ENCODE measurements at regions not wholly inside any gene's neighbourhood (a gene's known extent, or its start where the extent isn't known, plus 50 kb on each side); places are given as distances from the start of the nearest gene placed in this dataset.

DNA sequence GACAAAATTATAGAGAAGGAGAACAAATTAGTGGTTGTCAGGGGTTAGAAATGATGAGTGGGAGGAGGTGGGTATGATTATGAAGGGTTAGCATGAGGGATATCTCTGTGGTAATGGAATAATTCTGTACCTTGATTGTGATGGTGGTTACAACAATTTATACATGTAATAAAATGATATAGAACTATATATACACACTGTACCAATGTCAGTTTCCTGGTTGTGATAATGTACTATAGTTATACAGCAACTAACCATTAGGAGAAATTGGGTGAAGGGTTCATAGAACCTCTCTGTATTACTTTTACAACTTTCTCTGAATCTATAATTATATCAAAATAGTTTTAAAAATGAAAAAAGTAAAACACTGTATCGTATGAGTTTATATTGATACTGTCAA lies 148.1 kb downstream of the ZNF621 start:
- peaks cover 20% of the 10 kb centered on the region for H3K9me3 Mint-ChIP-seq

DNA sequence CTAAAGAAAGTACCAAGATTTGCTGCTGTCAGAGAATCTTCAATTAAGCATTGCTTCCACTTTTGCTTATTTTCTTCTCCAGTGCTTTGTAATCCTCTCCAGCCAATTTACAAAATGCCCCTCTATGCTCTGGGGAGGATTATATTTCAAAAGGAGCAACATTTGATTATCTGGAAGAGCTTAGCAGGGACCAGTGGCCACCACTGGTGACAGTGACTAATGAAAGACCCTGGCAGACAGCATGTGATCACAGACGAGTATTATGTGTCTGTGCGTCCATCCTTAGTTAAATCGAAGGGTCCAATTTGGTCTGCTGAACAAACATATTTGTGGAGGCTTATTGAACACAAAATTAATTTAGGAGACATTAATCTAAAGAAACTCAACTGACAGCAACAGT lies 152.6 kb downstream of the ZNF621 start:
- H3K4me1 Mint-ChIP-seq: peaks cover 42% of the 10 kb centered on the region
- H3K4me3 Mint-ChIP-seq: no peak overlapping the region
- no peak for DNase-seq (ENCODE audit: low spot score in 2 of 2, unreplicated experiment in 2 of 2)
- H3K9me3 Mint-ChIP-seq: peaks cover 20% of the 10 kb centered on the region
- TF ChIP-seq, protein P1, sequence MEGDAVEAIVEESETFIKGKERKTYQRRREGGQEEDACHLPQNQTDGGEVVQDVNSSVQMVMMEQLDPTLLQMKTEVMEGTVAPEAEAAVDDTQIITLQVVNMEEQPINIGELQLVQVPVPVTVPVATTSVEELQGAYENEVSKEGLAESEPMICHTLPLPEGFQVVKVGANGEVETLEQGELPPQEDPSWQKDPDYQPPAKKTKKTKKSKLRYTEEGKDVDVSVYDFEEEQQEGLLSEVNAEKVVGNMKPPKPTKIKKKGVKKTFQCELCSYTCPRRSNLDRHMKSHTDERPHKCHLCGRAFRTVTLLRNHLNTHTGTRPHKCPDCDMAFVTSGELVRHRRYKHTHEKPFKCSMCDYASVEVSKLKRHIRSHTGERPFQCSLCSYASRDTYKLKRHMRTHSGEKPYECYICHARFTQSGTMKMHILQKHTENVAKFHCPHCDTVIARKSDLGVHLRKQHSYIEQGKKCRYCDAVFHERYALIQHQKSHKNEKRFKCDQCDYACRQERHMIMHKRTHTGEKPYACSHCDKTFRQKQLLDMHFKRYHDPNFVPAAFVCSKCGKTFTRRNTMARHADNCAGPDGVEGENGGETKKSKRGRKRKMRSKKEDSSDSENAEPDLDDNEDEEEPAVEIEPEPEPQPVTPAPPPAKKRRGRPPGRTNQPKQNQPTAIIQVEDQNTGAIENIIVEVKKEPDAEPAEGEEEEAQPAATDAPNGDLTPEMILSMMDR (IDR thresholded peaks at IDR 0.05; ENCODE audit: unreplicated experiment): no peak
- no peaks in the 10 kb centered on the region for H3K27me3 Mint-ChIP-seq (ENCODE audit: low read depth)
- H3K27ac Mint-ChIP-seq: peak overlapping the region; percentile 70
- H3K36me3 Mint-ChIP-seq: peaks cover 4% of the 10 kb centered on the region

More for the DNA sequence above, 148.1 kb downstream of the ZNF621 start:
- Mint-ChIP-seq H3K27me3 (ENCODE audit: low read depth) (no peaks in the 10 kb centered on the region), H3K36me3 (peaks cover 4% of the 10 kb centered on the region), H3K4me1 (peaks cover 14% of the 10 kb centered on the region), H3K27ac (no peak overlapping the region), H3K4me3 (no peak overlapping the region)
- DNase-seq (ENCODE audit: low spot score in 2 of 2, unreplicated experiment in 2 of 2): no peak
- TF ChIP-seq, protein P1 (IDR thresholded peaks at IDR 0.05; ENCODE audit: unreplicated experiment): no peak

DNA sequence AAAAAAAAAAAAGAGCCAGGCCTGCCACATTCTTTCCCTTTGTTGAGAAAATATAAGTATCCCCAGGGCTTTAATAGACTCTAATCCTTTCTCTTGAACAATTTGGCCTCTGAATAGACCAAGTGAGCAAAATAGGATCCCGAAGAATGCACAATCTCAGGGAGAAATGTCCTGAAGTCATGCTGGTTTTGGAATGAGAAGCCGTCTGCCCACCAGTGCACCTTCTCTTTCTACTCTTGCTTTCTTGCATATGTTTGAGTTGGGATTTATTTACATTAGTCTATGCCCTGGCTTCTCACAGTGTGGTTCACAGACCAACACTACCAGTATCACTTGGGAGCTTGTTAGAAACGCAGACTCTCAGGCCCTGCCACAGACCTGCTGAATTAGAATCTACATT lies 153.0 kb downstream of the ZNF621 start:
- DNase-seq (ENCODE audit: low spot score in 2 of 2, unreplicated experiment in 2 of 2): no peak
- peaks cover 20% of the 10 kb centered on the region for H3K9me3 Mint-ChIP-seq
- peaks cover 42% of the 10 kb centered on the region for H3K4me1 Mint-ChIP-seq
- TF ChIP-seq, protein P1 (IDR thresholded peaks at IDR 0.05; ENCODE audit: unreplicated experiment): no peak
- no peaks in the 10 kb centered on the region for H3K27me3 Mint-ChIP-seq (ENCODE audit: low read depth)
- peaks cover 4% of the 10 kb centered on the region for H3K36me3 Mint-ChIP-seq
- H3K27ac Mint-ChIP-seq: peak overlapping the region; percentile 70
- H3K4me3 Mint-ChIP-seq: no peak overlapping the region

DNA sequence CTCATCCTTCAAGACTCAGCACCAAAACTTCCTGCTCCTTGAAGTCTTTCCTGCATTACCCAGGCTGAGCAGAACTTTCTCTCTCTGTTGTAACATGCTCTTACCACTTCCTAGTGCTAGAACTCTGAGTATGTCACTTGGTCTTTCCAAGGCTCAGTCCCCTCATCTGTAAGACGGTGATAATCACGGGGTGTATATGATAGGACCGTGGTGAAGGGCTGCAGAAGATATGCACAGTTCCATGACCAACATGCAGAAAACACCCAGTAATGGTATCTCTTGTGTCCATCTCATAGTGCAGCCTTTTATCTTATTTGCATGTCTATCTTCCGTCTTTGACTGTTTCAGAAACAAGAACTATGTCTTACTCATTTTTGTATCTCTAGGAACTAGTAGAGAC lies 154.5 kb downstream of the ZNF621 start:
- DNase-seq (ENCODE audit: low spot score in 2 of 2, unreplicated experiment in 2 of 2): no peak
- TF ChIP-seq, protein P1 (IDR thresholded peaks at IDR 0.05; ENCODE audit: unreplicated experiment): no peak
- H3K9me3 Mint-ChIP-seq: peaks cover 14% of the 10 kb centered on the region
- H3K4me3 Mint-ChIP-seq: no peak overlapping the region
- H3K36me3 Mint-ChIP-seq: peaks cover 2% of the 10 kb centered on the region
- H3K4me1 Mint-ChIP-seq: peaks cover 42% of the 10 kb centered on the region
- no peaks in the 10 kb centered on the region for H3K27me3 Mint-ChIP-seq (ENCODE audit: low read depth)
- H3K27ac Mint-ChIP-seq: no peak overlapping the region

DNA sequence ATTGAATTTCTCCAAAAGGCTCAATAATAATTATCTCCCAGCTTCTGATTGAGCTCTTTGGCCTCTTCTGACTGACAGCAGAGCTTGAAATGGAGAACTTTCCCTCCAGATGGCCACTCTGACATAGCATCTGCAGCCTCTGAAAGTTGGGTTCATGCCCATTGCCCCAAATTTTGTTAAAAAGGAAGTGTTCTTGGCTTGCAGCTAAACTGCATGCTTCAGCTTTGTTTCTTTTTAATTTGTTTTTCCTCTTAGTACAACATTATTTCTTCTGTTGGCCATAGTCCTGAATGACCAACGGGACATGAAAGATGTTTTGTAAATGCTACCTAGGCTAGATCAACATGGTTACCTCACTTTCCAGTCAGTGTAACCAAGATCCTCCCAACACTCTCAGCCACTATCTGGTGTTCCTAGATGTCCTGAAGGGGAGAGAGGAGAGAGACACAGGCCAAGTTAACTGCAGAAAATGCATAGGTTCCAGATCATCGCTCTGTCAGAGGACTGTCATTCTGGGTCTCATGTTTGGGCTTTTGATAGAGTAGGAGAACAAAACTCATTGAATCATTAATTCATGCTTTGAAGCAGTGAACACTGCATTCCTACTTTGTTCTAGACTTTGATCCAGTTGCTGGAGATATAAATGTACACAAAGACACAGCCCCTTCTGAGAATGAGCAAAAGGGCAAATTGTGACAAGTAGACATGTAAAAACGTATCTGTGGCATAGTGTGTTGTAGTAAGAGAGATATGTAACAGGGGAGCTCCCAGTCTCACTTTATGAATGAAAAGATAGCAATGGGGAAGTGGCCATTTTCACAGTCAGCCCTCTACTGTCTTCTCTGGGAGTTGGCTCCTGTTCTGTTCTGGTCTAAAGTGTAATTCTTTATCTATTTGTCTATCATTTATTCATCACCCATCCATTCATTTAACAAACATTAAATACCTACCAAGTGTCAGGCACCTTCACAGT lies 156.2 kb downstream of the ZNF621 start:
- H3K36me3 Mint-ChIP-seq: no peaks in the 10 kb centered on the region
- no peak overlapping the region for H3K27ac Mint-ChIP-seq
- TF ChIP-seq, protein P1 (IDR thresholded peaks at IDR 0.05; ENCODE audit: unreplicated experiment): no peak
- H3K4me1 Mint-ChIP-seq: peaks cover 42% of the 10 kb centered on the region
- H3K4me3 Mint-ChIP-seq: no peak overlapping the region
- DNase-seq (ENCODE audit: low spot score in 2 of 2, unreplicated experiment in 2 of 2): no peak
- no peaks in the 10 kb centered on the region for H3K27me3 Mint-ChIP-seq (ENCODE audit: low read depth)
- peaks cover 4% of the 10 kb centered on the region for H3K9me3 Mint-ChIP-seq
